ENCODE measurements at regions not wholly inside any gene's neighbourhood (a gene's known extent, or its start where the extent isn't known, plus 50 kb on each side); places are given as distances from the start of the nearest gene placed in this dataset.

DNA sequence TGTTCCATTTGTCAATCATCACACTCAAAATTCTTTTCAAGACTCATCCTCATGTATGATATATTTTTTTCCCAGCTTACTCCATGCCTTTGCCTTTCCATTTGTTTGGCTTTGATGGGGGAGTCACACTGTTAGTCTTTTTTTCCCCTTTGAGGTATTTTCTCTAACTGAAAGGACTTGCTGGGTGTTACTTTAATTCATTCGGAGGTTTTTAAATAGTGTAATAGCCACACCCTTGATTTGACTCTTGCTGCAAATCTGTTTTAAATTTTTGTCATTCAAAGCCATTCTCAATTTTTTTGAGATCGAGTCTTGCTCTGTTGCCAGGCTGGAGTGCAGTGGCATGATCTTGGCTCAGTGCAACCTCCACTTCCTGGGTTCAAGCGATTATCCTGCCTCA lies 84.1 kb downstream of the C11orf87 start:
- H2AFZ ChIP-seq: no peak overlapping the region
- H3K4me1 ChIP-seq (ENCODE audit: insufficient read depth): no peaks in the 10 kb centered on the region
- no peaks in the 10 kb centered on the region for H3K9me3 ChIP-seq (ENCODE audit: low read depth)
- no peaks in the 10 kb centered on the region for H3K9me2 ChIP-seq (replicated peaks; ENCODE audit: insufficient read depth)
- no peaks in the 10 kb centered on the region for H3K36me3 ChIP-seq (replicated peaks; ENCODE audit: insufficient read depth, low read depth)
- TF ChIP-seq EZH2 (IDR thresholded peaks at IDR 0.05; ENCODE audit: borderline replicate concordance) (no peak), EZH2phosphoT487 (IDR thresholded peaks at IDR 0.05; ENCODE audit: low read depth, severe bottlenecking, unreplicated experiment) (no peak)
- TF ChIP-seq, protein P1, sequence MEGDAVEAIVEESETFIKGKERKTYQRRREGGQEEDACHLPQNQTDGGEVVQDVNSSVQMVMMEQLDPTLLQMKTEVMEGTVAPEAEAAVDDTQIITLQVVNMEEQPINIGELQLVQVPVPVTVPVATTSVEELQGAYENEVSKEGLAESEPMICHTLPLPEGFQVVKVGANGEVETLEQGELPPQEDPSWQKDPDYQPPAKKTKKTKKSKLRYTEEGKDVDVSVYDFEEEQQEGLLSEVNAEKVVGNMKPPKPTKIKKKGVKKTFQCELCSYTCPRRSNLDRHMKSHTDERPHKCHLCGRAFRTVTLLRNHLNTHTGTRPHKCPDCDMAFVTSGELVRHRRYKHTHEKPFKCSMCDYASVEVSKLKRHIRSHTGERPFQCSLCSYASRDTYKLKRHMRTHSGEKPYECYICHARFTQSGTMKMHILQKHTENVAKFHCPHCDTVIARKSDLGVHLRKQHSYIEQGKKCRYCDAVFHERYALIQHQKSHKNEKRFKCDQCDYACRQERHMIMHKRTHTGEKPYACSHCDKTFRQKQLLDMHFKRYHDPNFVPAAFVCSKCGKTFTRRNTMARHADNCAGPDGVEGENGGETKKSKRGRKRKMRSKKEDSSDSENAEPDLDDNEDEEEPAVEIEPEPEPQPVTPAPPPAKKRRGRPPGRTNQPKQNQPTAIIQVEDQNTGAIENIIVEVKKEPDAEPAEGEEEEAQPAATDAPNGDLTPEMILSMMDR (IDR thresholded peaks at IDR 0.05; ENCODE audit: poor library complexity): no peak
- 93% methylated on average over 3 of the region's 3 CpGs for WGBS (ENCODE audit: low lambda C conversion rate, missing lambda C conversion rate)
- no peaks in the 10 kb centered on the region for H3K79me2 ChIP-seq
- no peaks in the 10 kb centered on the region for H4K20me1 ChIP-seq (ENCODE audit: insufficient read depth, poor library complexity, severe bottlenecking)
- DNase-seq (ENCODE audit: low spot score): no peak
- no peak overlapping the region for H3K4me3 ChIP-seq
- no peaks in the 10 kb centered on the region for H3K27me3 ChIP-seq
- H3K27ac ChIP-seq: no peak overlapping the region
- H3K4me2 ChIP-seq: no peak overlapping the region

DNA sequence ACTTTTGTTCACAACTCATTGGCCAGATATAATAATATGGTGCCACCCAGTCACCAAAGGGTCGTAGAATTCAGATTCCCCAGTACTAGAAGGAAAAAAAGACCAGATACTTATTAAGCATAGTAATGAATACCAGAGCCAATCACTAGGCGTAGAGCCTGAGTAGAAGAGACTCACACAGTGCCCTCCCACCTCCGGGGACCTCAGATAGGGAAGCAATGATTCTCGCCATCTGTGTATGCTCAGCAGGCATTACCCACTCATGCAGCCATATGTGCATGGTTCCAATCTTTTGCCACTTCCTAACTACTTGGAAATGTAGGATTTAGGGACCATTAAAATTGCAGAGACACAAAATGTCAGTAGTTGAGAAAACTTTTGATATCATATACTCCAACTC lies 85.3 kb downstream of the C11orf87 start:
- H3K36me3 ChIP-seq (replicated peaks; ENCODE audit: insufficient read depth, low read depth): no peaks in the 10 kb centered on the region
- WGBS (ENCODE audit: low lambda C conversion rate, missing lambda C conversion rate): 89% methylated on average over 4 of the region's 4 CpGs
- no peak overlapping the region for H3K4me2 ChIP-seq
- no peaks in the 10 kb centered on the region for H3K9me3 ChIP-seq (ENCODE audit: low read depth)
- H3K27ac ChIP-seq: no peak overlapping the region
- DNase-seq (ENCODE audit: low spot score): no peak
- no peaks in the 10 kb centered on the region for H3K9me2 ChIP-seq (replicated peaks; ENCODE audit: insufficient read depth)
- TF ChIP-seq EZH2phosphoT487 (IDR thresholded peaks at IDR 0.05; ENCODE audit: low read depth, severe bottlenecking, unreplicated experiment) (no peak), EZH2 (IDR thresholded peaks at IDR 0.05; ENCODE audit: borderline replicate concordance) (no peak)
- TF ChIP-seq, protein P1 (IDR thresholded peaks at IDR 0.05; ENCODE audit: poor library complexity): no peak
- no peaks in the 10 kb centered on the region for H3K27me3 ChIP-seq
- H2AFZ ChIP-seq: no peak overlapping the region
- H3K4me1 ChIP-seq (ENCODE audit: insufficient read depth): no peaks in the 10 kb centered on the region
- no peaks in the 10 kb centered on the region for H3K79me2 ChIP-seq
- H4K20me1 ChIP-seq (ENCODE audit: insufficient read depth, poor library complexity, severe bottlenecking): no peaks in the 10 kb centered on the region
- no peak overlapping the region for H3K4me3 ChIP-seq

DNA sequence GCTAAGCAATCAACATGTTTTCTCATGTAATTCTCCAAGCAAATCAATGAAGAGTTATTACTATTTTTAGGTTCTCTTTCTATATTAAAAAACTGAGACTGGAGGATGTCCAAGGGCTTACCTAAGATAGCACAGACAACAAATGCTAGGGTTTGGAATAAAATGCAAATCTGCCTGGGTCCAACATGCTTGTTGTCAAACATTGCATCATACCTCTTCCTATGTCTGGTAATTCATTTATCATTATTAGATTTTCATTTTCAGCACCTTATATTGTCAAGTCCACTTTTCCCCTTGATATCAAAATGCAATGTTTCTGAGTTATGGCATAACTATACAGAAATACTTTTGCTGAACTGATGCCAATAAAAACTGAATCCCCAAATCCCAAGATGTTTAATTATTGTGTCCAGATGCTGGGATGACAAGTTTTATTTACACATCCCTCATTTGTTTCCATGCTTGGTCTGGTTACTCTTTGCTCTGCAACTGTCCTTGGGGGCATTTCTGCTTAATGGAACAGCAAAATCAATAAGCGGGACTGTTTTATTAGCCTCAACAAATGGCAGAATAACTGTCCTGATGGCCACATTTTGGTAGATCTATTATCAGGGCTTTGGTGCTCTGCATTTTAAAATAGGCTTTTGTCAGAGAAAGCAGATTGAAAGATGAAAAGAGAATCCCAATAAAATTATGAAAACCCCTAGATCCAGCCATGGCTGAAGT lies 86.0 kb downstream of the C11orf87 start:
- Histone ChIP-seq H3K27me3 (no peaks in the 10 kb centered on the region), H3K79me2 (no peaks in the 10 kb centered on the region), H3K36me3 (replicated peaks; ENCODE audit: insufficient read depth, low read depth) (no peaks in the 10 kb centered on the region), H3K4me2 (no peak overlapping the region), H3K4me1 (ENCODE audit: insufficient read depth) (no peaks in the 10 kb centered on the region), H2AFZ (no peak overlapping the region), H3K9me2 (replicated peaks; ENCODE audit: insufficient read depth) (no peaks in the 10 kb centered on the region), H4K20me1 (ENCODE audit: insufficient read depth, poor library complexity, severe bottlenecking) (no peaks in the 10 kb centered on the region), H3K9me3 (ENCODE audit: low read depth) (no peaks in the 10 kb centered on the region), H3K27ac (no peak overlapping the region), H3K4me3 (no peak overlapping the region)
- no peak for DNase-seq (ENCODE audit: low spot score)
- TF ChIP-seq, protein P1 (IDR thresholded peaks at IDR 0.05; ENCODE audit: poor library complexity): no peak
- TF ChIP-seq EZH2 (IDR thresholded peaks at IDR 0.05; ENCODE audit: borderline replicate concordance) (no peak), EZH2phosphoT487 (IDR thresholded peaks at IDR 0.05; ENCODE audit: low read depth, severe bottlenecking, unreplicated experiment) (no peak)
- 89% methylated on average over 1 of the region's 1 CpG for WGBS (ENCODE audit: low lambda C conversion rate, missing lambda C conversion rate)
